ENCODE measurements at regions not wholly inside any gene's neighbourhood (a gene's known extent, or its start where the extent isn't known, plus 50 kb on each side); places are given as distances from the start of the nearest gene placed in this dataset.

DNA sequence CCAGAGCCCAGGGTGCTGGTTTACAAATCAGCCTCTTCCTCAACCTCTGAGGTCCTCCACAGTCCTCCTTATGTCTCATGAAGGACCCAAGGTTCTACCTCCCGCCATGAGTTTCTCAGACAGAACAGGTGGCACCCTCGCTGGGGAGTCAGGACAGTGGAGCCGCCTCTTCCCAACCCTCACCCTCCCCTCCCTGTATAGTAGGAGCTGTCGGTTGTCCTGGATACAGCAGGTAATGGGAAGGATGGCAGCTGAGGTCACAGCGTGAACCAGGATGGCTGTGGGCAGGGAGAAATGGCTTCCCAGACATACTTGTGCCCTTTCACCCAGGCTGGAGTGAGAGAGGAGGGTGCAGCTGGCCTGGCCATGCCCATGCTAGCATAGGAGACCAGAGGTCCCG is 134.6 kb downstream of the CHST1 start:
- Histone ChIP-seq H3K27me3 (ENCODE audit: low read depth, low read length) (peaks cover 9% of the 10 kb centered on the region; the same call in 1 of the 2 replicates), H4K20me1 (ENCODE audit: insufficient read depth, low read length) (no peaks in the 10 kb centered on the region), H3K36me3 (replicated peaks; ENCODE audit: low read depth, low read length) (no peaks in the 10 kb centered on the region), H3K9me3 (ENCODE audit: insufficient read depth, low read length) (no peaks in the 10 kb centered on the region), H3K4me3 (ENCODE audit: low read length) (no peak overlapping the region), H3K4me1 (ENCODE audit: low read length) (no peaks in the 10 kb centered on the region), H2AFZ (ENCODE audit: low read depth, low read length) (no peak overlapping the region), H3K4me2 (ENCODE audit: low read length) (no peak overlapping the region), H3K27ac (ENCODE audit: low read length) (no peak overlapping the region), H3K9ac (ENCODE audit: low read length) (no peak overlapping the region), H3K79me2 (ENCODE audit: low read length) (no peaks in the 10 kb centered on the region)
- no peak for TF ChIP-seq EZH2phosphoT487 (IDR thresholded peaks at IDR 0.05; ENCODE audit: low read depth)
- TF ChIP-seq, protein P1, sequence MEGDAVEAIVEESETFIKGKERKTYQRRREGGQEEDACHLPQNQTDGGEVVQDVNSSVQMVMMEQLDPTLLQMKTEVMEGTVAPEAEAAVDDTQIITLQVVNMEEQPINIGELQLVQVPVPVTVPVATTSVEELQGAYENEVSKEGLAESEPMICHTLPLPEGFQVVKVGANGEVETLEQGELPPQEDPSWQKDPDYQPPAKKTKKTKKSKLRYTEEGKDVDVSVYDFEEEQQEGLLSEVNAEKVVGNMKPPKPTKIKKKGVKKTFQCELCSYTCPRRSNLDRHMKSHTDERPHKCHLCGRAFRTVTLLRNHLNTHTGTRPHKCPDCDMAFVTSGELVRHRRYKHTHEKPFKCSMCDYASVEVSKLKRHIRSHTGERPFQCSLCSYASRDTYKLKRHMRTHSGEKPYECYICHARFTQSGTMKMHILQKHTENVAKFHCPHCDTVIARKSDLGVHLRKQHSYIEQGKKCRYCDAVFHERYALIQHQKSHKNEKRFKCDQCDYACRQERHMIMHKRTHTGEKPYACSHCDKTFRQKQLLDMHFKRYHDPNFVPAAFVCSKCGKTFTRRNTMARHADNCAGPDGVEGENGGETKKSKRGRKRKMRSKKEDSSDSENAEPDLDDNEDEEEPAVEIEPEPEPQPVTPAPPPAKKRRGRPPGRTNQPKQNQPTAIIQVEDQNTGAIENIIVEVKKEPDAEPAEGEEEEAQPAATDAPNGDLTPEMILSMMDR (IDR thresholded peaks at IDR 0.05; ENCODE audit: low read depth, low read length), result no peak

DNA sequence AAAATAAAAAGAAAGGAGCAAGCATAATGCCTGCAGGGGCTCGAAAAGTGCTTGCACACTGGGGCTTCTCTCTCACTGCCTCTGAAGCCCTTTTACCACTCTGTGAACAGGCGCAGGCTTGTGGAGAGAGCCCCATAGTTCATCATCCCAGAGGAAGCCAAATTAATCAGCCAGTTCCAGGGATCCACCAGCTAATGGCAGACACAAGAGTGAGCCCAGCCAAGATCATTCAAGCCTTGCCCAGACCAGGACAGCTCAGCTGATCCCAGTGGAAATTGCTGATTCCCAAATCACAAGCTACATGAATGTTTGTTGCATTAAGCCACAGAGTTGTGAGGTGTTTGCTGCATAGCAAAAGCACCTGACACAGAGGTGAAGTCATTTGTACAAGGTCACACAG is 135.3 kb downstream of the CHST1 start:
- H3K27ac ChIP-seq (ENCODE audit: low read length), result no peak overlapping the region
- no peaks in the 10 kb centered on the region for H4K20me1 ChIP-seq (ENCODE audit: insufficient read depth, low read length)
- H3K4me2 ChIP-seq (ENCODE audit: low read length), result no peak overlapping the region
- H3K79me2 ChIP-seq (ENCODE audit: low read length), result no peaks in the 10 kb centered on the region
- no peak overlapping the region for H3K4me3 ChIP-seq (ENCODE audit: low read length)
- H3K9me3 ChIP-seq (ENCODE audit: insufficient read depth, low read length), result no peaks in the 10 kb centered on the region
- TF ChIP-seq EZH2phosphoT487 (IDR thresholded peaks at IDR 0.05; ENCODE audit: low read depth), result no peak
- TF ChIP-seq, protein P1 (IDR thresholded peaks at IDR 0.05; ENCODE audit: low read depth, low read length), result no peak
- no peak overlapping the region for H3K9ac ChIP-seq (ENCODE audit: low read length)
- no peaks in the 10 kb centered on the region for H3K4me1 ChIP-seq (ENCODE audit: low read length)
- no peak overlapping the region for H2AFZ ChIP-seq (ENCODE audit: low read depth, low read length)
- H3K27me3 ChIP-seq (ENCODE audit: low read depth, low read length), result peaks cover 9% of the 10 kb centered on the region; the same call in 1 of the 2 replicates
- H3K36me3 ChIP-seq (replicated peaks; ENCODE audit: low read depth, low read length), result no peaks in the 10 kb centered on the region

DNA sequence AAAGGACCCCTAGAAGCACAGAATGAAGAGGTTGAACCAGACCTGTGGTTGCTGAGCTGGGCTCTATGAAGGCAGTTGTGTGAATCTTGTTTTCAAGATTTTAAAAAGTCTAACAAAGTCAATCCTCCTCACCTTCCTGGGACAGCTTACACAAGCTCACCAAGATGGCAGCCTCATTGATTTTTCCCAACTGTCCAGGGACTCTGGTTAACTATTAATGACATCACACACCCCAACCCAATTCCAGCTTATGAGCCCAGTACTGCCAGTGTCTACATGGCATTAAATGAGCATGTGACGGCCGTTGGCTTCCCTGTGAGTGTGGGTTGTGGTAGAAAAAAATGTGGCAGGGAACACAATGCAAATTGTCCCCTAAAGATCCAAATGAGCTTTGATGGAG is 137.0 kb downstream of the CHST1 start:
- H3K79me2 ChIP-seq (ENCODE audit: low read length), result no peaks in the 10 kb centered on the region
- no peak overlapping the region for H3K9ac ChIP-seq (ENCODE audit: low read length)
- no peaks in the 10 kb centered on the region for H3K36me3 ChIP-seq (replicated peaks; ENCODE audit: low read depth, low read length)
- no peak overlapping the region for H3K27ac ChIP-seq (ENCODE audit: low read length)
- TF ChIP-seq, protein P1 (IDR thresholded peaks at IDR 0.05; ENCODE audit: low read depth, low read length), result no peak
- no peak for TF ChIP-seq EZH2phosphoT487 (IDR thresholded peaks at IDR 0.05; ENCODE audit: low read depth)
- H3K4me2 ChIP-seq (ENCODE audit: low read length), result no peak overlapping the region
- peaks cover 9% of the 10 kb centered on the region; the same call in 1 of the 2 replicates for H3K27me3 ChIP-seq (ENCODE audit: low read depth, low read length)
- no peaks in the 10 kb centered on the region for H3K4me1 ChIP-seq (ENCODE audit: low read length)
- H3K9me3 ChIP-seq (ENCODE audit: insufficient read depth, low read length), result no peaks in the 10 kb centered on the region
- no peaks in the 10 kb centered on the region for H4K20me1 ChIP-seq (ENCODE audit: insufficient read depth, low read length)
- no peak overlapping the region for H2AFZ ChIP-seq (ENCODE audit: low read depth, low read length)
- H3K4me3 ChIP-seq (ENCODE audit: low read length), result no peak overlapping the region

- Histone ChIP-seq H3K79me2 (ENCODE audit: low read length) (no peaks in the 10 kb centered on the region), H3K4me1 (ENCODE audit: low read length) (no peaks in the 10 kb centered on the region), H3K4me3 (ENCODE audit: low read length) (no peak overlapping the region), H2AFZ (ENCODE audit: low read depth, low read length) (no peak overlapping the region), H3K27ac (ENCODE audit: low read length) (no peak overlapping the region), H4K20me1 (ENCODE audit: insufficient read depth, low read length) (no peaks in the 10 kb centered on the region), H3K4me2 (ENCODE audit: low read length) (no peak overlapping the region), H3K9me3 (ENCODE audit: insufficient read depth, low read length) (no peaks in the 10 kb centered on the region), H3K36me3 (replicated peaks; ENCODE audit: low read depth, low read length) (no peaks in the 10 kb centered on the region), H3K9ac (ENCODE audit: low read length) (no peak overlapping the region), H3K27me3 (ENCODE audit: low read depth, low read length) (peaks cover 8% of the 10 kb centered on the region; the same call in 1 of the 2 replicates)
- TF ChIP-seq, protein P1 (IDR thresholded peaks at IDR 0.05; ENCODE audit: low read depth, low read length), result no peak
- no peak for TF ChIP-seq EZH2phosphoT487 (IDR thresholded peaks at IDR 0.05; ENCODE audit: low read depth)
Measured at GRCh38 chr11:45527898-45528297, 137.5 kb downstream of the CHST1 start.

Data from OCI-LY3 (cell line).